ENCODE measurements at regions not wholly inside any gene's neighbourhood (a gene's known extent, or its start where the extent isn't known, plus 50 kb on each side); places are given as distances from the start of the nearest gene placed in this dataset.
A peak's percentile ranks its signal among the peaks of the same experiment; 100 is the strongest.

- Histone ChIP-seq H2AFZ (ENCODE audit: low read depth) (no peak overlapping the region), H4K20me1 (ENCODE audit: insufficient read depth) (no peaks in the 10 kb centered on the region), H3K4me2 (peak overlapping the region; percentile 13; the same call in 1 of the 2 replicates), H3K79me2 (ENCODE audit: insufficient read depth, low read depth) (no peaks in the 10 kb centered on the region), H3K9ac (no peak overlapping the region), H3K27me3 (ENCODE audit: insufficient read depth, low read depth) (no peaks in the 10 kb centered on the region), H3K4me1 (ENCODE audit: low read depth, poor library complexity, severe bottlenecking) (peaks cover 79% of the 10 kb centered on the region), H3K4me3 (IDR thresholded peaks at IDR 0.05; ENCODE audit: insufficient read depth, low read depth, low read length) (no peak overlapping the region), H3K27ac (peak overlapping the region; percentile 77; the same call in 1 of the 2 replicates), H3K36me3 (ENCODE audit: insufficient read depth) (no peaks in the 10 kb centered on the region)
- TF ChIP-seq CTCF (conservative IDR thresholded peaks at IDR 0.05; ENCODE audit: low read depth, low read length): no peak
Observed at GRCh38 chr17:77885678-77886386, 72.7 kb upstream of the TNRC6C start.

- no peak overlapping the region for H3K4me3 ChIP-seq (IDR thresholded peaks at IDR 0.05; ENCODE audit: insufficient read depth, low read depth, low read length)
- peak overlapping the region; percentile 77; the same call in 1 of the 2 replicates for H3K27ac ChIP-seq
- H3K27me3 ChIP-seq (ENCODE audit: insufficient read depth, low read depth): no peaks in the 10 kb centered on the region
- H3K9ac ChIP-seq: no peak overlapping the region
- H3K4me1 ChIP-seq (ENCODE audit: low read depth, poor library complexity, severe bottlenecking): peaks cover 74% of the 10 kb centered on the region
- H4K20me1 ChIP-seq (ENCODE audit: insufficient read depth): no peaks in the 10 kb centered on the region
- H3K36me3 ChIP-seq (ENCODE audit: insufficient read depth): no peaks in the 10 kb centered on the region
- no peaks in the 10 kb centered on the region for H3K79me2 ChIP-seq (ENCODE audit: insufficient read depth, low read depth)
- no peak overlapping the region; the same call in 1 of the 2 replicates for H3K4me2 ChIP-seq
- TF ChIP-seq CTCF (conservative IDR thresholded peaks at IDR 0.05; ENCODE audit: low read depth, low read length): no peak
- peak overlapping the region; percentile 31; the same call in 1 of the 2 replicates for H2AFZ ChIP-seq (ENCODE audit: low read depth)
Observed at GRCh38 chr17:77886387-77886728, 72.1 kb upstream of the TNRC6C start.

GRCh38 chr17:77887110-77887463, 71.4 kb upstream of the TNRC6C start:
- H3K9ac ChIP-seq: peak overlapping the region; percentile 79; the same call in 1 of the 2 replicates
- peak overlapping the region; percentile 77 for H3K27ac ChIP-seq
- H3K4me2 ChIP-seq: peak overlapping the region; percentile 95
- no peaks in the 10 kb centered on the region for H3K79me2 ChIP-seq (ENCODE audit: insufficient read depth, low read depth)
- no peaks in the 10 kb centered on the region for H4K20me1 ChIP-seq (ENCODE audit: insufficient read depth)
- H3K4me3 ChIP-seq (IDR thresholded peaks at IDR 0.05; ENCODE audit: insufficient read depth, low read depth, low read length): no peak overlapping the region
- no peaks in the 10 kb centered on the region for H3K36me3 ChIP-seq (ENCODE audit: insufficient read depth)
- no peak for TF ChIP-seq CTCF (conservative IDR thresholded peaks at IDR 0.05; ENCODE audit: low read depth, low read length)
- peaks cover 66% of the 10 kb centered on the region for H3K4me1 ChIP-seq (ENCODE audit: low read depth, poor library complexity, severe bottlenecking)
- no peaks in the 10 kb centered on the region for H3K27me3 ChIP-seq (ENCODE audit: insufficient read depth, low read depth)
- H2AFZ ChIP-seq (ENCODE audit: low read depth): peak overlapping the region; percentile 94

- H3K4me1 ChIP-seq (ENCODE audit: low read depth, poor library complexity, severe bottlenecking): peaks cover 62% of the 10 kb centered on the region
- no peaks in the 10 kb centered on the region for H3K79me2 ChIP-seq (ENCODE audit: insufficient read depth, low read depth)
- H4K20me1 ChIP-seq (ENCODE audit: insufficient read depth): no peaks in the 10 kb centered on the region
- H3K36me3 ChIP-seq (ENCODE audit: insufficient read depth): no peaks in the 10 kb centered on the region
- H3K4me3 ChIP-seq (IDR thresholded peaks at IDR 0.05; ENCODE audit: insufficient read depth, low read depth, low read length): peak overlapping the region; percentile 56
- peak overlapping the region; percentile 95 for H3K4me2 ChIP-seq
- H3K27ac ChIP-seq: peak overlapping the region; percentile 77
- no peak for TF ChIP-seq CTCF (conservative IDR thresholded peaks at IDR 0.05; ENCODE audit: low read depth, low read length)
- peak overlapping the region; percentile 79 for H3K9ac ChIP-seq
- H2AFZ ChIP-seq (ENCODE audit: low read depth): peak overlapping the region; percentile 94
- no peaks in the 10 kb centered on the region for H3K27me3 ChIP-seq (ENCODE audit: insufficient read depth, low read depth)
Observed at GRCh38 chr17:77887464-77888241, 70.8 kb upstream of the TNRC6C start.
